AG04450 (cell line): ENCODE measurements at regions not wholly inside any gene's neighbourhood (a gene's known extent, or its start where the extent isn't known, plus 50 kb on each side); places are given as distances from the start of the nearest gene placed in this dataset.

Experiments
- CTCF ChIA-PET: fragments of 300-600, 350-600 bp; formaldehyde crosslinking; extraction: SDS; loops from one replicate; lab custom pipeline; 2022; ENCODE audit warnings: antibody characterized with exemption, inconsistent platforms; lab: Charles Lee
- POLR2A ChIA-PET: fragments of 350-600 bp; formaldehyde crosslinking; extraction: SDS; loops from one replicate; lab custom pipeline; 2021; ENCODE audit warnings: antibody characterized with exemption, inconsistent platforms; lab: Yijun Ruan, JAX
- DNase-seq: peaks from one replicate; pipeline ENCODE4 v3.0.0-alpha.2; 2011; ENCODE audit warnings: low read depth, low spot score
- H3K27ac ChIP-seq: one replicate; pipeline ENCODE4 v1.5.1; 2012; ENCODE audit warnings: low read depth, low read length, control low read depth
- H3K27me3 ChIP-seq: one replicate; pipeline ENCODE4 v1.6.0; 2012; ENCODE audit warnings: low read length; ENCODE audit not compliant: control insufficient read depth, insufficient read depth
- H3K4me3 ChIP-seq: 2 replicates; pipeline ENCODE4 v1.5.1; 2011; ENCODE audit warnings: mild to moderate bottlenecking, low read depth, low read length, control low read depth
- H3K9me3 ChIP-seq: 2 replicates; pipeline ENCODE4 v1.5.1; 2012; ENCODE audit warnings: low read length; ENCODE audit not compliant: control insufficient read depth, insufficient read depth
- TF ChIP-seq, protein P1 (sequence below): IDR thresholded peaks from 2 replicates; pipeline ENCODE4 v1.5.1; 2011; ENCODE audit warnings: low read depth, low read length, control low read depth, inconsistent platforms

DNA sequence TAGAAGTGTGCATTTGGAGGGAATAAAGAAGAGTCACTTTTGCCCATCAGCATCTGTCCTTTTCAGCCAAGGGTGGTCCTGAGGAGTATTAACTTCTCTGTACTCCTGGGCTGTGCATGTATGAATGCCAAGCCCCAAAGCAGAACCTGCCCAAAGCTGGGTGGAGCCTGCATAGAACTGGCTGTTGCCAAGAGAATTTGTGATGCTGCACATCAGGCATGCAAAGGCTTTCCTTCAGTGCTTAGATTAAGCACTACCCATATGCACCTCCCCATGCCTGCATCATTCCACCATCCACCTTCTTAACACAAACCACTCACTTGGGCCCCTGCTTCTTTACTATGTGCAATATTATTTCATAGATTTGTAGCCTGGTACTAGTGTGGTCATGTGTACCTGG lies 493.8 kb downstream of the KIF4B start:
- CTCF ChIA-PET: no interaction called here
- Histone ChIP-seq H3K4me3 (no peak overlapping the region), H3K27me3 (no peaks in the 10 kb centered on the region), H3K27ac (no peak overlapping the region), H3K9me3 (peaks cover 2% of the 10 kb centered on the region; the same call in 1 of the 2 replicates)
- TF ChIP-seq, protein P1, sequence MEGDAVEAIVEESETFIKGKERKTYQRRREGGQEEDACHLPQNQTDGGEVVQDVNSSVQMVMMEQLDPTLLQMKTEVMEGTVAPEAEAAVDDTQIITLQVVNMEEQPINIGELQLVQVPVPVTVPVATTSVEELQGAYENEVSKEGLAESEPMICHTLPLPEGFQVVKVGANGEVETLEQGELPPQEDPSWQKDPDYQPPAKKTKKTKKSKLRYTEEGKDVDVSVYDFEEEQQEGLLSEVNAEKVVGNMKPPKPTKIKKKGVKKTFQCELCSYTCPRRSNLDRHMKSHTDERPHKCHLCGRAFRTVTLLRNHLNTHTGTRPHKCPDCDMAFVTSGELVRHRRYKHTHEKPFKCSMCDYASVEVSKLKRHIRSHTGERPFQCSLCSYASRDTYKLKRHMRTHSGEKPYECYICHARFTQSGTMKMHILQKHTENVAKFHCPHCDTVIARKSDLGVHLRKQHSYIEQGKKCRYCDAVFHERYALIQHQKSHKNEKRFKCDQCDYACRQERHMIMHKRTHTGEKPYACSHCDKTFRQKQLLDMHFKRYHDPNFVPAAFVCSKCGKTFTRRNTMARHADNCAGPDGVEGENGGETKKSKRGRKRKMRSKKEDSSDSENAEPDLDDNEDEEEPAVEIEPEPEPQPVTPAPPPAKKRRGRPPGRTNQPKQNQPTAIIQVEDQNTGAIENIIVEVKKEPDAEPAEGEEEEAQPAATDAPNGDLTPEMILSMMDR: no peak
- POLR2A ChIA-PET: no interaction called here
- no peak for DNase-seq

DNA sequence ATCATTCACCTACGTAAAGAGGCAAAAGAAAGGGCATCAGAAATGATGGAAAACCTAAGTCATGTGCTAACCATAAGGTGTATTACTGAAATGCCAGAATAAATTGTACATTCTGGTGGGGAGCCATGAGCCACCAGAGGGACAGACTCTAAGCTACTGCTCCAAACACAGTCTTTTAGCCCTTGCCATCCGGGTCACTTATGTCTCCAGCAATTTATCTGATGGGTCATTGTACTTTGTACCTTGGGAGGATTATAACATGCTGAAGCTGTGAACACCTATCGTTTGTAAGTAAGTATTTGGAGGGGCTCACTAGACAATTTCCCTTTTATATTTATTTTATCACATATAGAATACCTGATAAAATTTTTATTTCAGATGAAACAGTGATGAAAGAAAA lies 495.1 kb downstream of the KIF4B start:
- ChIA-PET CTCF (no interaction called here), POLR2A (no interaction called here)
- no peak overlapping the region for H3K4me3 ChIP-seq
- no peaks in the 10 kb centered on the region for H3K27me3 ChIP-seq
- no peak overlapping the region for H3K27ac ChIP-seq
- TF ChIP-seq, protein P1: no peak
- DNase-seq: no peak
- peaks cover 2% of the 10 kb centered on the region; the same call in 1 of the 2 replicates for H3K9me3 ChIP-seq

DNA sequence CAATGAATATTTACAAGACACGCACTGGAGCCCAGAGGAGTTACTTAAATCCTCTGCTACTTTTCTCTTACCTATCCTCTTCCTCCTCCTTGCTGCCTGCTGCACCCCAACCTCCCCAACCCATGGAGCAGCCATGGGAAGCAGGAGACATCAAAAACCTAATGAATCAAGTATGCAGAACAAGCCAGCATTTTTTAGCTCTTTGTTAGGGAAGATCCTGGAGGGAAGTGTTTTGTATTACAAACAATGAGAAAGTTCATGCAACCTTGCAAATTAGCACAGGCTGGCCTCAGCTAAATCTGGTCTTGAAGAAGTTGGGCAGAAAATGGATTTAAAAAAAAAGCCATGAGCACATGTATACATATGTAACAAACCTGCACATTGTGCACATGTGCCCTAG lies 498.8 kb downstream of the KIF4B start:
- DNase-seq: no peak
- TF ChIP-seq, protein P1: no peak
- peaks cover 5% of the 10 kb centered on the region; the same call in 1 of the 2 replicates for H3K9me3 ChIP-seq
- CTCF ChIA-PET: no interaction called here
- no peak overlapping the region for H3K4me3 ChIP-seq
- no peaks in the 10 kb centered on the region for H3K27me3 ChIP-seq
- no peak overlapping the region for H3K27ac ChIP-seq
- POLR2A ChIA-PET: no interaction called here

DNA sequence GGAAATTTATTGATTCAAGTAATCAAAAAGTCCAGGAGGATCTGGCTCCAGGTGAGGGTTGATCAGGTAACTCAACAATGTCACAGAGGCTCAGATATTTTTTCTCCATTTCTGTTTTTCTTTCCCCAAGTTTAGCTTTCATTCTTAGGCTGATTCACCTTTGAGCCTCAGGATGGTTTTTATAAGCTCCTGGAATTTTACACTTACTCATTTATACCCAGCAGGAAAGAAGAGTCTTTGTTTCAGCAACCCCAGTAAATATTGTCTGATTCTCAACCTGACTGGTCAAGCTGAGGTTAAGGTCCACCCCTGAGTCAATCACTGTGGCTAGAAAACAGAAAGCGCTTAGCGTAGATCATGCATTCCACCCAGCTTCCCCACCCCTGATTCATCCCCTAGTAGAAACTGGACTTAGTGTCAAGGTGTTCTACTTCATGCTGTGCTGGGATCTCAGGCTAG lies 500.6 kb downstream of the KIF4B start:
- DNase-seq: no peak
- ChIA-PET POLR2A (no interaction called here), CTCF (no interaction called here)
- no peak overlapping the region for H3K27ac ChIP-seq
- no peaks in the 10 kb centered on the region for H3K27me3 ChIP-seq
- H3K4me3 ChIP-seq: no peak overlapping the region
- peaks cover 5% of the 10 kb centered on the region; the same call in 1 of the 2 replicates for H3K9me3 ChIP-seq
- TF ChIP-seq, protein P1: no peak

DNA sequence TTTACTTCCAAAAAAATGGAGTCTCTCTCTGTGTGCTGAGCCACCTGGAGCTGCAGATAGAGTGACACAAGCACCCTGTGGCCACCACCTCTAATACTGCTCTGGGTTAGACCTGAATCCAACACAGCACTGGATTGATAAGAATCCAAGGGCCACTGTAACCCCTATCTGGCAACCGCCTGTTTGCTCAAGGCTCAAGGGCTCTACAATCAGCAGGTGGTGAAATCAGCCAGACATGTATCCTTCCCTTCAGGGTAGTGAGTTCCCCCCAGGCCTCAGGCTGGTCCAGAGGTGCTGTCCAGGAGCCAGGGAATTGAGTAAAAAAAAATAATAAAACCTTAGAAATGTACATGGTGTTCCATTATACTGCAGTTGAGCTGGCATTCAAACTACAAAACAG lies 509.0 kb downstream of the KIF4B start:
- H3K27ac ChIP-seq: no peak overlapping the region
- TF ChIP-seq, protein P1: no peak
- CTCF ChIA-PET: no interaction called here
- POLR2A ChIA-PET: no interaction called here
- no peak overlapping the region for H3K4me3 ChIP-seq
- peaks cover 17% of the 10 kb centered on the region for H3K9me3 ChIP-seq
- no peaks in the 10 kb centered on the region for H3K27me3 ChIP-seq
- DNase-seq: no peak
